KMS-11 (cell line): ENCODE measurements at regions not wholly inside any gene's neighbourhood (a gene's known extent, or its start where the extent isn't known, plus 50 kb on each side); places are given as distances from the start of the nearest gene placed in this dataset.

Experiments
- H2AFZ ChIP-seq: fragments of 200-600 bp; sonication (generic); 2 replicates; pipeline ENCODE4 v1.6.1; 2016; ENCODE audit warnings: antibody characterized with exemption, mixed run types, low read depth
- H3K27ac ChIP-seq: fragments of 200-600 bp; sonication (generic); 2 replicates; pipeline ENCODE4 v1.6.1; 2016; ENCODE audit warnings: mild to moderate bottlenecking, mixed run types
- H3K27me3 ChIP-seq: fragments of 200-600 bp; sonication (generic); 2 replicates; pipeline ENCODE4 v1.6.1; 2017; ENCODE audit warnings: mild to moderate bottlenecking, low read depth, mixed run types, moderate library complexity; ENCODE audit not compliant: insufficient read depth
- H3K36me3 ChIP-seq: fragments of 200-600 bp; sonication (generic); 2 replicates; pipeline ENCODE4 v1.6.1; 2017; ENCODE audit warnings: mild to moderate bottlenecking, mixed run types; ENCODE audit not compliant: insufficient read depth
- H3K4me1 ChIP-seq: fragments of 200-600 bp; sonication (generic); 2 replicates; pipeline ENCODE4 v1.6.1; 2016; ENCODE audit warnings: mild to moderate bottlenecking, low read depth, mixed run types; ENCODE audit not compliant: poor library complexity, severe bottlenecking
- H3K4me2 ChIP-seq: fragments of 200-600 bp; sonication (generic); 2 replicates; pipeline ENCODE4 v1.7.0; 2016; ENCODE audit warnings: mild to moderate bottlenecking, mixed run types
- H3K4me3 ChIP-seq: fragments of 200-600 bp; sonication (generic); IDR thresholded peaks from 2 replicates; pipeline ENCODE4 v1.6.1; 2017; ENCODE audit warnings: low read depth, low read length, mixed read lengths; ENCODE audit not compliant: insufficient read depth
- H3K79me2 ChIP-seq: fragments of 200-600 bp; sonication (generic); 2 replicates; pipeline ENCODE4 v1.6.1; 2016; ENCODE audit warnings: low read depth, mixed run types; ENCODE audit not compliant: insufficient read depth
- H3K9ac ChIP-seq: fragments of 200-600 bp; sonication (generic); 2 replicates; pipeline ENCODE4 v1.6.1; 2016; ENCODE audit warnings: mild to moderate bottlenecking, mixed run types
- H4K20me1 ChIP-seq: fragments of 200-600 bp; sonication (generic); 2 replicates; pipeline ENCODE4 v1.6.1; 2016; ENCODE audit warnings: mild to moderate bottlenecking, mixed run types; ENCODE audit not compliant: insufficient read depth
- CTCF ChIP-seq: fragments of 200-600 bp; sonication (generic); conservative IDR thresholded peaks from 2 replicates; pipeline ENCODE4 v1.6.1; 2017; ENCODE audit warnings: low read depth, mild to moderate bottlenecking, antibody characterized with exemption, low read length, moderate library complexity, mixed read lengths

GRCh38 chr6:115832786-115833185 is 227.9 kb downstream of the FRK start:
- TF ChIP-seq CTCF = no peak
- Histone ChIP-seq H4K20me1 (no peaks in the 10 kb centered on the region), H3K36me3 (no peaks in the 10 kb centered on the region), H3K27ac (no peak overlapping the region), H3K9ac (no peak overlapping the region), H3K4me2 (no peak overlapping the region), H3K4me1 (peaks cover 12% of the 10 kb centered on the region), H3K4me3 (no peak overlapping the region), H3K27me3 (no peaks in the 10 kb centered on the region), H3K79me2 (no peaks in the 10 kb centered on the region), H2AFZ (no peak overlapping the region)

GRCh38 chr6:115832186-115832585 is 228.5 kb downstream of the FRK start:
- Histone ChIP-seq H3K9ac (no peak overlapping the region), H3K79me2 (no peaks in the 10 kb centered on the region), H3K27me3 (no peaks in the 10 kb centered on the region), H3K36me3 (no peaks in the 10 kb centered on the region), H2AFZ (no peak overlapping the region), H3K4me2 (no peak overlapping the region), H3K27ac (no peak overlapping the region), H3K4me3 (no peak overlapping the region), H3K4me1 (peaks cover 12% of the 10 kb centered on the region), H4K20me1 (no peaks in the 10 kb centered on the region)
- no peak for TF ChIP-seq CTCF

GRCh38 chr6:115830895-115831294 is 229.8 kb downstream of the FRK start:
- Histone ChIP-seq H3K9ac (no peak overlapping the region), H3K4me3 (no peak overlapping the region), H4K20me1 (no peaks in the 10 kb centered on the region), H3K36me3 (no peaks in the 10 kb centered on the region), H3K79me2 (no peaks in the 10 kb centered on the region), H2AFZ (no peak overlapping the region), H3K4me2 (no peak overlapping the region), H3K4me1 (peaks cover 8% of the 10 kb centered on the region), H3K27me3 (no peaks in the 10 kb centered on the region), H3K27ac (no peak overlapping the region)
- TF ChIP-seq CTCF = no peak

GRCh38 chr6:115821798-115822197 is 238.9 kb downstream of the FRK start:
- Histone ChIP-seq H3K27me3 (no peaks in the 10 kb centered on the region), H3K4me2 (no peak overlapping the region), H3K79me2 (no peaks in the 10 kb centered on the region), H3K27ac (no peak overlapping the region), H4K20me1 (no peaks in the 10 kb centered on the region), H3K36me3 (no peaks in the 10 kb centered on the region), H3K4me1 (no peaks in the 10 kb centered on the region), H3K4me3 (no peak overlapping the region), H2AFZ (no peak overlapping the region), H3K9ac (no peak overlapping the region)
- no peak for TF ChIP-seq CTCF

- no peak for TF ChIP-seq CTCF
- no peaks in the 10 kb centered on the region for H3K4me1 ChIP-seq
- no peak overlapping the region for H3K4me3 ChIP-seq
These were observed 241.2 kb downstream of the FRK start for GRCh38 chr6:115819506-115819905.

More at GRCh38 chr6:115819506-115819905, 241.2 kb downstream of the FRK start:
- no peak overlapping the region for H3K9ac ChIP-seq
- no peaks in the 10 kb centered on the region for H3K79me2 ChIP-seq
- H2AFZ ChIP-seq = no peak overlapping the region
- H3K4me2 ChIP-seq = no peak overlapping the region
- no peak overlapping the region for H3K27ac ChIP-seq
- H3K27me3 ChIP-seq = no peaks in the 10 kb centered on the region
- no peaks in the 10 kb centered on the region for H4K20me1 ChIP-seq
- H3K36me3 ChIP-seq = no peaks in the 10 kb centered on the region
